Adipocyte (in vitro differentiated cells): ENCODE measurements at regions not wholly inside any gene's neighbourhood (a gene's known extent, or its start where the extent isn't known, plus 50 kb on each side); places are given as distances from the start of the nearest gene placed in this dataset.
A peak's percentile ranks its signal among the peaks of the same experiment; 100 is the strongest.
"Not testable (repeated sequence)": the region's sequence is repeated elsewhere in the genome, so short reads cannot be mapped to it uniquely, and the experiment has no call there.

Source experiments
- DNase-seq: peaks from one replicate; pipeline ENCODE4 v3.0.0-alpha.2; 2015; ENCODE audit warnings: low read depth
- H3K27me3 ChIP-seq: replicated peaks from 2 replicates; pipeline ENCODE4 v1.7.0; 2013; ENCODE audit warnings: mild to moderate bottlenecking, low read length, moderate library complexity; ENCODE audit not compliant: control insufficient read depth, insufficient read depth
- H3K36me3 ChIP-seq: 2 replicates; pipeline ENCODE4 v1.7.0; 2013; ENCODE audit warnings: low read length, mild to moderate bottlenecking, moderate library complexity; ENCODE audit not compliant: control insufficient read depth, insufficient read depth, severe bottlenecking
- H3K4me1 ChIP-seq: 2 replicates; pipeline ENCODE4 v1.7.0; 2013; ENCODE audit warnings: mild to moderate bottlenecking, low read length, moderate library complexity; ENCODE audit not compliant: control insufficient read depth, insufficient read depth
- H3K4me3 ChIP-seq: 2 replicates; pipeline ENCODE4 v1.7.0; 2013; ENCODE audit warnings: mild to moderate bottlenecking, low read length, moderate library complexity
- H3K9ac ChIP-seq: 2 replicates; pipeline ENCODE4 v1.7.0; 2013; ENCODE audit warnings: mild to moderate bottlenecking, low read length, moderate library complexity
- H3K9me3 ChIP-seq: 2 replicates; pipeline ENCODE4 v1.7.0; 2013; ENCODE audit warnings: mild to moderate bottlenecking, low read length, moderate library complexity; ENCODE audit not compliant: control insufficient read depth

DNA sequence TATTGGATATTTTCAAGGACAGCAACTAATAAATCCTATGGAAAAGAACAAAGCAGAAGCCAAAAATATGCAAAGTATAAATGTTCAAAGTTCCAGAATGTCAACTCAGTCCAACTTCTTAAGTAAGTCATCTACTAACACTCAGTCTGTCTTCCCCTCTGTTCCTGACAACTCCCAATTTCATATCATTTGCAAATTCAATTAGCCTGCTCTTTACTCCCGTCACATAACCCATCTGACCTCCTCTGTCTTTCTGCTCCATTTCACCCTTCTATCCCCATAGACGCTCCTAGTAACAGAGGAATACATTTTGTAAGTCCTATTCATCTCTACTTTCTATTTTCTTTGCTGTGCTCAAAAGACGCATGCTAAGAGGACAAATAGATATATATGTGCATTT lies 659.8 kb upstream of the MEF2C start:
- Histone ChIP-seq H3K27me3 (no peaks in the 10 kb centered on the region), H3K4me3 (no peak overlapping the region), H3K36me3 (no peaks in the 10 kb centered on the region), H3K9me3 (no peaks in the 10 kb centered on the region), H3K9ac (no peak overlapping the region), H3K4me1 (no peaks in the 10 kb centered on the region)
- DNase-seq = no peak

DNA sequence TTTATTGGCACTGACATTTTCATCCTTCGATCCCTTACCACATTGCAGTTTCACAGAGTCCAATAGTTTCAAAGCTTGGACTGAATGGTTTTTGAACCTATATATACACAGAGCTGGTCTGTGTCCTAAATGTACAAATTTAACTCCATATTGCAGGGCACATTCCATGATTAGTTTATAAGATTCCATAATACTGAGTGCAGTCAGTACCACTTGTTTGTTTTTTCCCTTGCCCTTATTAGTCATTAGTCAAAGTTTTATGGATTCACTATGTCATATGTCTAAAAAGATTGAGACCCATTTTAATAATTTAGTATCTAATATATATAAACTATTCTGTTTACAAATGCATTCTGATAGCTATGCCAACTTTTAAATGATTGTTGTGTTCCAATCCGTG lies 654.8 kb upstream of the MEF2C start:
- Histone ChIP-seq H3K9ac (no peak overlapping the region), H3K4me1 (no peaks in the 10 kb centered on the region), H3K4me3 (no peak overlapping the region), H3K9me3 (no peaks in the 10 kb centered on the region), H3K36me3 (no peaks in the 10 kb centered on the region), H3K27me3 (no peaks in the 10 kb centered on the region)
- no peak for DNase-seq

DNA sequence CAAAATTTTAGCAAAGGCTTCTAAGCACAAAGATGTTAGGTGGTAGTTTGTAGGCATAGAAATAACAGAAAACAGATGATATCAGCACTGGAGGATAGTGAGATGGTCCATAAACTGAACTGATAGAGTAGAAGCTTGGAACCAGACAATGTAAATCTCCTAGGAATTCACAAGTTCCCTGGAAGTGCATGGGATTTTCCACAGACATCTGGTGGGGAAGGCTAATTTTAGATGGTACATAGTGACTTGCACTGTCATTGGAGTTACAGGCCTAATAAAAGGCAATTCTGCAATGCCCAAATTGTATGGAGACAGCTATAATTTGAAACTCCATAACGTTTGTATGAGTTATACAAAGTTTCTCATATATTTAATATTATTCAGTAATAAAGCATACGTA lies 653.0 kb upstream of the MEF2C start:
- no peaks in the 10 kb centered on the region for H3K4me1 ChIP-seq
- no peak for DNase-seq

DNA sequence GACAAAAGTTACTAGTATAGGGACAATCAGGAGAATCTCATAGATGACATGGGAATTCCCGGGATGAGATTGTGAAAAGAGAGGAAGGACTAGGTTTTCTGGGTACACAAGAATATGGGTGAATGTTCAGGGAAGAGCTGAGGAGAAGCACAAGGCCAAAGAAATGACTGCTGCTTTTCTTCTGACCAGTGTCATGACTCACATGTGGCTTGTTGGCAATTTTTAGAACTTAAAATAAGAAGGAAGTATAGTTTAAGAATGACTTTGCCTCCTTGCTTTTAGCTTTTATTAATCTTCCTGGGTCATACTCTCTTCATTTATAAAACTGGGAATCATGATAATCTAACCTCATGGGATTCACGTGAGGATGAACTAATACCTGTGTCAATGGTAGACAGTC lies 652.4 kb upstream of the MEF2C start:
- H3K4me1 ChIP-seq = no peaks in the 10 kb centered on the region
- H3K9me3 ChIP-seq = no peaks in the 10 kb centered on the region
- H3K27me3 ChIP-seq = no peaks in the 10 kb centered on the region
- no peaks in the 10 kb centered on the region for H3K36me3 ChIP-seq
- no peak overlapping the region for H3K9ac ChIP-seq
- no peak overlapping the region for H3K4me3 ChIP-seq
- peak; percentile 12 for DNase-seq

More for the DNA sequence above, 653.0 kb upstream of the MEF2C start:
- H3K27me3 ChIP-seq = no peaks in the 10 kb centered on the region
- no peaks in the 10 kb centered on the region for H3K36me3 ChIP-seq
- no peaks in the 10 kb centered on the region for H3K9me3 ChIP-seq
- H3K4me3 ChIP-seq = no peak overlapping the region
- no peak overlapping the region for H3K9ac ChIP-seq

DNA sequence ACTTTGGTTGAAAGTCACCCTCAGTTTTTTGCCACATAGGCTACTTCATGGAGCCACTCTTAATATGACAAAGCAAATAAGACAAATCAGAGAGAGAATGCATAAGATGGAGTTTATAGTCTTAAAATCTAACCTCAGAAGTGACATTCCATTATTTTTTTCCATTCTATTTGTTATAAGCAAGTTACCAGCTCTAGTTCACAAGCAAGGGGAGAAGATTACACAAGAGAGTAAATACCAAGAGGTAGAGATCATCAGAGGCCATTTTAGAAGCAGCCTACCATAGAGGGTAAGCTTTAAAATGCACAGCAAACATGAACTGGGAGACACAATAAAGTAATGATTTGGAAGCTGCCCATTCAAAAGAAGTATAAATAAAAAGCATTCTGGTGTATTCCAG lies 651.3 kb upstream of the MEF2C start:
- Histone ChIP-seq H3K4me1 (no peaks in the 10 kb centered on the region), H3K9me3 (no peaks in the 10 kb centered on the region), H3K9ac (no peak overlapping the region), H3K27me3 (no peaks in the 10 kb centered on the region), H3K36me3 (no peaks in the 10 kb centered on the region), H3K4me3 (no peak overlapping the region)
- peak; percentile 58 for DNase-seq

DNA sequence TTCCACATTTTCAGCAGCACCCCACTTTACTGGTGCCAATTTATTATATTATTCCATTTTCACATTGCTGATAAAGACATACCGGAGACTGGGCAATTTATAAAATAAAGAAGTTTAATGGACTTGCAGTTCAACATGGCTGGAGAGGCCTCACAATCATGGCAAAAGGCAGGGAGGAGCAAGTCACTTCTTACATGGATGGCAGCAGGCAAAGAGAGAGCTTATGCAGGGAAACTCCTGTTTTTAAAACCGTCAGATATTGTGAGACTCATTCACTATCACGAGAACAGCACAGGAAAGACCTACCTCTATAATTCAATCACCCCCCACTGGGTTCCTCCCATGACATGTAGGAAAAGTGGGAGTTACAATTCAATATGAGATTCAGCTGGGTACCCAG lies 641.8 kb upstream of the MEF2C start:
- Histone ChIP-seq H3K9me3 (peaks cover 8% of the 10 kb centered on the region), H3K9ac (no peak overlapping the region), H3K36me3 (no peaks in the 10 kb centered on the region), H3K4me1 (no peaks in the 10 kb centered on the region), H3K4me3 (no peak overlapping the region), H3K27me3 (no peaks in the 10 kb centered on the region)
- no peak for DNase-seq

DNA sequence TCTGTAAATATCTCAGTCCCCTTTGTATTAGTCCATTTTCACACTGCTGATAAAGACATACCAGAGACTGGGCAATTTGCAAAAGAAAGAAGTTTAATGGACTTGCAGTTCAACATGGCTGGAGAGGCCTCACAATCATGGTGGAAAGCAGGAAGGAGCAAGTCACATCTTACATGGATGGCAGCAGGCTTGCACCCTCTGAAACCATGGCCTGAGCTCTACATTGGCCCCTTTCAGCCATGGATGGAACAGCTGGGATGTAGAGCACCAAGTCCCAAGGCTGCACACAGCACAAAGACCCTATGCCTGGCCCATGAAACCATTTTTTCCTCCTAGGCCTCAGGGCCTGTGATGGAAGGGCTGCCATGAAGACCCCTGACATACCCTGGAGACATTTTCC lies 640.9 kb upstream of the MEF2C start:
- not testable (repeated sequence) for H3K9ac ChIP-seq, DNase-seq, H3K36me3 ChIP-seq, H3K4me3 ChIP-seq, H3K4me1 ChIP-seq, H3K9me3 ChIP-seq, H3K27me3 ChIP-seq

DNA sequence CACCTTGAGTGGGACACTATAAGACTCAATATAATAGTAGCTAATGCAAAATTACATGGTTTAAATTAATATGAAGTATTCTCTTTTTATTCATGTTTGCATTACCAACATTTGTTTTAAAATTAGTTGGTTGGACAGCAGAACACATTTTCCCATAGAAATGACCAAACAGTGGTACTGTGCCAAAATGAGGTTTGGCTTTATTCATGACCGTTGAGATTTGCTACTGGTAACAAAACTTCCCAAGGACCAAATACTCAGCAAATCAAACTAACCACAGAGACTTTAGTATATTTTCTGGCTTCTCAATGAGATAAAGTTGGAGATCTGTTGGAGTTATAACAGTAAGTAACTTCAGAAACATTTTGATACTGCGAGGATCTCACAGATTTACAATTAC lies 637.8 kb upstream of the MEF2C start:
- H3K4me3 ChIP-seq = no peak overlapping the region
- no peak for DNase-seq
- no peaks in the 10 kb centered on the region for H3K27me3 ChIP-seq
- peaks cover 4% of the 10 kb centered on the region for H3K9me3 ChIP-seq
- no peaks in the 10 kb centered on the region for H3K36me3 ChIP-seq
- H3K4me1 ChIP-seq = no peaks in the 10 kb centered on the region
- no peak overlapping the region for H3K9ac ChIP-seq

DNA sequence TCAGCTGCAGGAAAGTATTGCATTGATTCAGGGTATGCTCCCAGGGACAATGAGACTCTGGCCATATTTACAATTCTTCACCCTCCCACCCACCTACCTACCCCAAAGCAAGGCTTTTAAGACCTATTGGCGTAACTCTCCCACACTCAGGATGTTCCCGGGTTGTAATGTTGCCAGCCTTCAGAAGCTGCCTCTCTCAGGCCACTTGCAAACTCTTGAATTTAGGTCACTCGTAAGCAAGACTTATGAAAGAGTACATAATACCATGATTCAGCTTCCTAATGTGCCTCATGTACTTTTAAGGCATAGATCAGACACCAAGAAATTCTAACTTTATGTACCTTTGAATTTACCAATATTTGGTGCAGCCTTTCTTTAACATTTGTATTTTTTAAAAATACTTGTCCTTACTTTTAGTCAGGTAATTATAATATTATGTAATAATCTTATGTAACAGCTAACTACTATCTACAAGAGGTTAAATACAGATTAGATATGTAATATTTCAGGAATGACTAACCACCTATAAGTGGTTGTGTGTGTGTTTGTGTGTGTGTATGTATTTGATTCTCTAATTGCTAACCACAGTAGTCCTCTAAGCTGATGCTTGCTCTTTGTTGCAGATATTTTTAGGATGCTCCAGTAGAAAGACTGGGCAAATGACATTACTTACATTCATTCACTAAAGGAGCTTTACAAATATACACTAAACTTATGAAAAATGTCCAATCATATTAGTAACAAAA lies 630.5 kb upstream of the MEF2C start:
- DNase-seq = no peak
- no peak overlapping the region for H3K4me3 ChIP-seq
- no peaks in the 10 kb centered on the region for H3K36me3 ChIP-seq
- no peaks in the 10 kb centered on the region for H3K9me3 ChIP-seq
- no peaks in the 10 kb centered on the region for H3K4me1 ChIP-seq
- H3K9ac ChIP-seq = no peak overlapping the region
- H3K27me3 ChIP-seq = no peaks in the 10 kb centered on the region

DNA sequence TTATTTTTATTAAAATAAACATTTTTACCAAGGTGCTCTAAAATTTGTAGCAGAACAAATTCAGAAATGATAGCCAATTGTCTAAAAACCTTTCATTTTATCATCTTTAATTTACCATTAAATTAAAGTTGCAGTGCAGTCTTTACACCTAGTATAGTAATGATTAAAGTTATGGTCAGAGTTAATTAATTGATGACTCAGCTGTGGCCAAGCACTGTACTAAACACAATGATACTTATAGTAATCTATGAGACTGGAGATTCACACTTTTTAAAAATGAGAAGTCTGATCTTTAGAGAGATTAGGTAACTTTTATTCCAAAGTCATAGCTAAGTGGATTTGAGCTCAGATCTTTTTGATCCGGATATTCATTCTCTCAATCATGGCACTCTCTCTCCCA lies 621.1 kb upstream of the MEF2C start:
- Histone ChIP-seq H3K9ac (no peak overlapping the region), H3K4me1 (peaks cover 4% of the 10 kb centered on the region)

DNA sequence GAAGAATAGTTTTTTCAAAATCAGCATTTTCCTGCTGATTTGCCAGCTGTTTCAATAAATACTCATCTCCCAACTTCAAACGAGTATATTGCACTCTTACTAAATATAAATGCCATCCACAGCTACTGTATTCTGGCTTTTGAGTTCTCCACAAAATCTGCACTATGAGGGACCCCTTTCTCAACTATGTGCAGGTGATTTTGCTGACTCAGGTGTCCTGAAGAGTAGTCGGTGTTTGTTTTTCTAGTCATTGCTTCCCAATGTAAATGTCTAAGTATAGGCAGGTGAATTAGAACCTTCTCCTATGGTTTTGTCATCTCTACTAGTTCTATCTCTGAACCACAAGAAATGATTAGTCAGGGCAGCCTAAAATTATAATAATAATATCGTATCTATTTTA lies 616.8 kb upstream of the MEF2C start:
- DNase-seq = no peak
- no peaks in the 10 kb centered on the region for H3K9me3 ChIP-seq
- no peak overlapping the region for H3K4me3 ChIP-seq
- H3K36me3 ChIP-seq = no peaks in the 10 kb centered on the region
- H3K4me1 ChIP-seq = peaks cover 5% of the 10 kb centered on the region
- H3K9ac ChIP-seq = no peak overlapping the region
- H3K27me3 ChIP-seq = no peaks in the 10 kb centered on the region

More for the DNA sequence above, 621.1 kb upstream of the MEF2C start:
- no peaks in the 10 kb centered on the region for H3K27me3 ChIP-seq
- no peaks in the 10 kb centered on the region for H3K9me3 ChIP-seq
- H3K4me3 ChIP-seq = no peak overlapping the region
- DNase-seq = no peak
- H3K36me3 ChIP-seq = no peaks in the 10 kb centered on the region

DNA sequence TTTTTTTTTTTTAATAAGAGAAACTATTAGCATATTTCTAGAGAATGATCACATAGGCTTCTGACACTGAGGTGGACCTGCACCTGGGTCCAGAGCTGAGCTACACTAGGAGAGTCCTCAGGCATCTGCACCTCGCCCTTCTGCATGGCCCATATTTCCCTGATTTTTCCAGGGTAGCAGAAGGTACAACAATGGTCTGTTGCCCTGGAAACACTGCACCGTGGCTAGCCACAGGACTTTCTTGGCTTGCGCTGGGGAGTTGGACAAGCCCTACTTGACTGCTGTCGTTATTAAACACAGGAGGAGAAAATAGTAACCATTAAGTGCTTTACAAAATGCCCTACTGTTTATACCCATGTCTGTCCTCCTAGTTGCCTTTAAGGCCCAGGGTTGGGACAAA lies 615.7 kb upstream of the MEF2C start:
- H3K27me3 ChIP-seq = no peaks in the 10 kb centered on the region
- no peak overlapping the region for H3K9ac ChIP-seq

More for the DNA sequence above, 615.7 kb upstream of the MEF2C start:
- no peaks in the 10 kb centered on the region for H3K36me3 ChIP-seq
- H3K9me3 ChIP-seq = no peaks in the 10 kb centered on the region
- no peak for DNase-seq
- peaks cover 5% of the 10 kb centered on the region for H3K4me1 ChIP-seq
- H3K4me3 ChIP-seq = no peak overlapping the region
